ENCODE measurements at regions not wholly inside any gene's neighbourhood (a gene's known extent, or its start where the extent isn't known, plus 50 kb on each side); places are given as distances from the start of the nearest gene placed in this dataset.

DNA sequence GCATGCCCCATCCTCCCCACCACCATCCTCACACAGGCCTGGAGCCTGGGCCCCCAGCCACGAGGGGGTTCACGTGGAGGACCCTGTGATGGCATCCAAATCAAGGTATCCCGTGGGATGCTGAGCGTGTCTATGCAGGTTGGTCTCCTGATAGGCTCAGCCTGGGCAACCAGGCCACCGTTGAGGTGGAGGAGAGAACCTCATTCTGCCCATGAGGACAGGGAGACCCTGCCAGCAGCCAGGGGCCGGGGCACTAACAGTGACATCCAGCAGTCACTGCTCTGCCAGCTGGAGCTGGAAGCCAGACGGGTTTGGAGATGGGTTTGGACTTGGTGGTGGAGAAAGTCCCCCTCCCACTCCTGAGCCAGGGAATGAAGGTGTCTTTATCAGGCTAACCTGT, 582.8 kb downstream of the MATN1 start:
- Histone ChIP-seq H3K9me3 (no peaks in the 10 kb centered on the region), H3K36me3 (no peaks in the 10 kb centered on the region), H3K4me1 (no peaks in the 10 kb centered on the region), H3K27ac (no peak overlapping the region), H3K27me3 (peaks cover 0 to 9% (median 3%) of the 10 kb centered on the region in 3 donors), H3K4me3 (no peak overlapping the region)
- DNase-seq (no peak), ATAC-seq (no peak)
- TF ChIP-seq, protein P1, sequence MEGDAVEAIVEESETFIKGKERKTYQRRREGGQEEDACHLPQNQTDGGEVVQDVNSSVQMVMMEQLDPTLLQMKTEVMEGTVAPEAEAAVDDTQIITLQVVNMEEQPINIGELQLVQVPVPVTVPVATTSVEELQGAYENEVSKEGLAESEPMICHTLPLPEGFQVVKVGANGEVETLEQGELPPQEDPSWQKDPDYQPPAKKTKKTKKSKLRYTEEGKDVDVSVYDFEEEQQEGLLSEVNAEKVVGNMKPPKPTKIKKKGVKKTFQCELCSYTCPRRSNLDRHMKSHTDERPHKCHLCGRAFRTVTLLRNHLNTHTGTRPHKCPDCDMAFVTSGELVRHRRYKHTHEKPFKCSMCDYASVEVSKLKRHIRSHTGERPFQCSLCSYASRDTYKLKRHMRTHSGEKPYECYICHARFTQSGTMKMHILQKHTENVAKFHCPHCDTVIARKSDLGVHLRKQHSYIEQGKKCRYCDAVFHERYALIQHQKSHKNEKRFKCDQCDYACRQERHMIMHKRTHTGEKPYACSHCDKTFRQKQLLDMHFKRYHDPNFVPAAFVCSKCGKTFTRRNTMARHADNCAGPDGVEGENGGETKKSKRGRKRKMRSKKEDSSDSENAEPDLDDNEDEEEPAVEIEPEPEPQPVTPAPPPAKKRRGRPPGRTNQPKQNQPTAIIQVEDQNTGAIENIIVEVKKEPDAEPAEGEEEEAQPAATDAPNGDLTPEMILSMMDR (IDR thresholded peaks at IDR 0.05 in 4 of 5, conservative IDR thresholded peaks at IDR 0.05 in 1 of 5) = no peak
- no peak for TF ChIP-seq POLR2A (IDR thresholded peaks at IDR 0.05)
- intact Hi-C loops (cut with DNase I; ENCODE audit: low total_unique reads) = no loop called here
- in situ Hi-C loops (cut with MboI; ENCODE audit: low sequenced_read_pairs in 4 of 4) = no loop called here

GRCh38 chr1:30138891-30139290, 584.5 kb downstream of the MATN1 start:
- in situ Hi-C loops (cut with MboI; ENCODE audit: low sequenced_read_pairs in 4 of 4) = no loop called here

GRCh38 chr1:30137001-30137400, 586.4 kb downstream of the MATN1 start:
- ATAC-seq (no peak), DNase-seq (no peak)
- intact Hi-C loops (cut with DNase I; ENCODE audit: low total_unique reads) (no loop called here), in situ Hi-C loops (cut with MboI; ENCODE audit: low sequenced_read_pairs in 4 of 4) (no loop called here)
- peaks cover 0 to 4% (median 0%) of the 10 kb centered on the region in 3 donors for H3K27me3 ChIP-seq
- TF ChIP-seq, protein P1 (IDR thresholded peaks at IDR 0.05 in 4 of 5, conservative IDR thresholded peaks at IDR 0.05 in 1 of 5) = no peak
- no peak overlapping the region for H3K27ac ChIP-seq
- H3K36me3 ChIP-seq = no peaks in the 10 kb centered on the region
- no peak overlapping the region for H3K4me3 ChIP-seq
- H3K4me1 ChIP-seq = no peaks in the 10 kb centered on the region
- H3K9me3 ChIP-seq = no peaks in the 10 kb centered on the region

More at GRCh38 chr1:30138891-30139290, 584.5 kb downstream of the MATN1 start:
- Histone ChIP-seq H3K27ac (no peak overlapping the region), H3K4me3 (no peak overlapping the region), H3K9me3 (no peaks in the 10 kb centered on the region), H3K27me3 (peaks cover 0 to 4% (median 3%) of the 10 kb centered on the region in 3 donors), H3K4me1 (no peaks in the 10 kb centered on the region), H3K36me3 (no peaks in the 10 kb centered on the region)
- TF ChIP-seq, protein P1 (IDR thresholded peaks at IDR 0.05 in 4 of 5, conservative IDR thresholded peaks at IDR 0.05 in 1 of 5) = no peak
- TF ChIP-seq POLR2A (IDR thresholded peaks at IDR 0.05) = no peak
- no peak for ATAC-seq
- intact Hi-C loops (cut with DNase I; ENCODE audit: low total_unique reads) = no loop called here
- no peak for DNase-seq

DNA sequence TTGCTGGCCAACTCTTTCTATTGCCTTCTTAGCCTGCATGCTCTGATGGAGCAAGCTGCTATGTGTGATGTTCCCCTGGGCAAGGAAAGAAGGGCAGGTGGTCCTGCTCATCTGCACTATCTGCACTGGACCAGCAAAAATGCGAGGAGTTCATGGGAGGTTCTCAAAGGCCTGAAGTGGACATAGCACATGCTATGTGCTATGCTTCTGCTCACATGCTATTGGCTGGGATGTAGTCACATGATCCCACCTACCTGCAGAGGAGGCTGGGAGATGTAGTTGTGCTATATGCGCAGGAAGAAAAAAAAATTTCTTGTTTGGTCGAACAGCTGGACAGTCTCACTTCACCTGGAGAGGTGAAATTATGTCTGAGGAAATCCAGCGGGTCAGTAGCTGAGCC, 587.7 kb downstream of the MATN1 start:
- Histone ChIP-seq H3K27ac (no peak overlapping the region), H3K9me3 (no peaks in the 10 kb centered on the region), H3K36me3 (no peaks in the 10 kb centered on the region), H3K4me1 (no peaks in the 10 kb centered on the region), H3K27me3 (peaks cover 0 to 4% (median 0%) of the 10 kb centered on the region in 3 donors), H3K4me3 (no peak overlapping the region)
- DNase-seq = no peak
- intact Hi-C loops (cut with DNase I; ENCODE audit: low total_unique reads) = no loop called here
- in situ Hi-C loops (cut with MboI; ENCODE audit: low sequenced_read_pairs in 4 of 4) = no loop called here
- no peak for ATAC-seq
- TF ChIP-seq POLR2A (IDR thresholded peaks at IDR 0.05) = no peak
- TF ChIP-seq, protein P1 (IDR thresholded peaks at IDR 0.05 in 4 of 5, conservative IDR thresholded peaks at IDR 0.05 in 1 of 5) = no peak

Data from gastrocnemius medialis (tissue), 4 donors.